Spleen (tissue), 11 donors: ENCODE measurements at regions not wholly inside any gene's neighbourhood (a gene's known extent, or its start where the extent isn't known, plus 50 kb on each side); places are given as distances from the start of the nearest gene placed in this dataset.

Source experiments
- DNase-seq: peaks from one replicate; pipeline ENCODE4 v3.0.0-alpha.2; 2020
- H3K27ac ChIP-seq, 8 donors: fragments of 200-600 bp; sonication (generic) in 7 of 8; 1 replicate in 4 of 8; 2 replicates in 4 of 8; pipeline versions ENCODE4 v1.5.0 to v1.8.0; 2016 to 2021; ENCODE audit warnings: inconsistent platforms in 4 of 8, mild to moderate bottlenecking in 4 of 8, moderate library complexity in 1 of 8
- H3K27me3 ChIP-seq, 7 donors: fragments of 200-600 bp; sonication (generic) in 6 of 7; replicated peaks in 1 of 7; 1 replicate in 4 of 7; 2 replicates in 3 of 7; pipeline versions ENCODE4 v1.5.0 to v1.8.0; 2016 to 2021; ENCODE audit warnings: inconsistent platforms in 3 of 7, mild to moderate bottlenecking in 1 of 7
- H3K36me3 ChIP-seq, 6 donors: fragments of 200-600 bp; sonication (generic) in 5 of 6; 1 replicate in 4 of 6; 2 replicates in 2 of 6; pipeline versions ENCODE4 v1.5.0 to v1.8.0; 2016 to 2021; ENCODE audit warnings: inconsistent platforms in 2 of 6
- H3K4me1 ChIP-seq, 6 donors: fragments of 200-600 bp; sonication (generic) in 5 of 6; 1 replicate in 3 of 6; 2 replicates in 3 of 6; pipeline versions ENCODE4 v1.5.0 to v1.8.0; 2016 to 2021; ENCODE audit warnings: inconsistent platforms in 3 of 6
- H3K4me3 ChIP-seq, 8 donors: fragments of 200-600 bp; sonication (generic) in 7 of 8; 1 replicate in 4 of 8; 2 replicates in 4 of 8; pipeline versions ENCODE4 v1.5.0 to v1.8.0; 2016 to 2021; ENCODE audit warnings: inconsistent platforms in 4 of 8, mild to moderate bottlenecking in 4 of 8, moderate library complexity in 2 of 8
- H3K9me3 ChIP-seq, 8 donors: fragments of 200-600 bp; sonication (generic) in 7 of 8; 1 replicate in 4 of 8; 2 replicates in 4 of 8; pipeline versions ENCODE4 v1.5.0 to v1.8.0; 2016 to 2021; ENCODE audit warnings: inconsistent platforms in 4 of 8
- POLR2A ChIP-seq, 3 donors: fragments of 450-650 bp; IDR thresholded peaks; one replicate each; pipeline ENCODE4 v1.5.1; 2017; ENCODE audit warnings: antibody characterized with exemption in 3 of 3, mild to moderate bottlenecking in 1 of 3
- POLR2AphosphoS5 ChIP-seq, 3 donors: sonication (generic); formaldehyde crosslinking; IDR thresholded peaks; one replicate each; pipeline ENCODE4 v1.5.1; 2017; ENCODE audit warnings: antibody characterized with exemption in 3 of 3
- WGBS, 5 donors: extraction: QIAGEN DNeasy Blood & Tissue Kit in 3 of 5; methylation state at CpG; one replicate each; pipeline versions ENCODE4 v1.1.5 to v1.1.7; 2013 to 2018; 5-methylcytosine and 5-hydroxymethylcytosine counted together
- intact Hi-C: fragments of 100-400 bp; cut with DNase I; formaldehyde crosslinking; loops from one replicate; pipeline ENCODE4 v1.15.0; 2023; ENCODE audit warnings: low total_unique reads
- TF ChIP-seq, protein P1 (sequence below), 11 experiments: fragments of 200-600 bp in 7 of 11; fragments of 450-650 bp in 4 of 11; sonication (generic) in 4 of 11; IDR thresholded peaks in 8 of 11; conservative IDR thresholded peaks in 3 of 11; 1 replicate in 7 of 11; 2 replicates in 4 of 11; pipeline versions ENCODE4 v1.4.0 to v1.8.0; 2016 to 2021; ENCODE audit warnings: antibody characterized with exemption in 11 of 11, inconsistent platforms in 4 of 11, mild to moderate bottlenecking in 1 of 11
- donor health status: healthy with polysubstance abuse.
- donor health status: DM: no; HTN: no; CAD: no; lungs with moderate emphysema.
- donor health status: DM: no; HTN: no; CAD: no.
- donor health status: Bipolar disorder and iron deficiency.
- donor health status: healthy.
- donor health status: DM: no; HTN: no; CAD: no.
- donor health status: DM: yes; HTN: yes; CAD: no.

DNA sequence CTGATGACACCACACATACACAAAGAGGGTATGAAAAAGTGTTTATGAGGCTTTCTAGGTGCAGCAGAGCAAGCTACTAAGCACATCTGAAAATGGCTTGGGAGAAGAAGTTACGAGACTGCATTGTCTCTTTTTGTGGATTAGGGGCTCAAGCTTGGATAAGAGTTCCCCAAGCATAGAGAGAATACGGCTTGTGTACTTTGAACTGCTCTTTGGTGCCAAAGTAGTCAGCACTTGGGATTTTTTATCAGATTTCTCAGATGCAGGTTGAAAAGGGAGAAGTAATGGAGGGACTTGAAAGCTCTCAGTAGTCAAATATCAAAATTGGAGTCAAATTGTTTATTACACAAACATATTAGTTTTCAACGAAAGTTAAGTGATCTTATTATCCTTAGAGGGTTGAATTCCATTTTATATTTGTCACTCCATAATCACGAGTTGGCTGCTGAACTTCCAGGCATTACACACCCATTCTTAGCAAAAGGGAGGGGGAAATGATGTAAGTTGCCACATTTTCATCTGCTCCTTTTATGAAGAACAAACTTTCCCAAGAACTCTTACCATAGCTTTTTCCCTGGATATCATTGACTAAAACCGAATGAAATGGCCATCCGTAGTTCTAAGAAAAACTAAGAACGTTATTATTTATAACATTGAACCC, 1904.9 kb downstream of the PCDH7 start:
- Histone ChIP-seq H3K27me3 (no peaks in the 10 kb centered on the region), H3K4me1 (no peaks in the 10 kb centered on the region), H3K9me3 (peaks cover 0 to 36% (median 20%) of the 10 kb centered on the region in 8 donors), H3K4me3 (no peak overlapping the region), H3K36me3 (no peaks in the 10 kb centered on the region), H3K27ac (no peak overlapping the region)
- TF ChIP-seq POLR2A (IDR thresholded peaks at IDR 0.05) (no peak), POLR2AphosphoS5 (IDR thresholded peaks at IDR 0.05) (no peak)
- TF ChIP-seq, protein P1, sequence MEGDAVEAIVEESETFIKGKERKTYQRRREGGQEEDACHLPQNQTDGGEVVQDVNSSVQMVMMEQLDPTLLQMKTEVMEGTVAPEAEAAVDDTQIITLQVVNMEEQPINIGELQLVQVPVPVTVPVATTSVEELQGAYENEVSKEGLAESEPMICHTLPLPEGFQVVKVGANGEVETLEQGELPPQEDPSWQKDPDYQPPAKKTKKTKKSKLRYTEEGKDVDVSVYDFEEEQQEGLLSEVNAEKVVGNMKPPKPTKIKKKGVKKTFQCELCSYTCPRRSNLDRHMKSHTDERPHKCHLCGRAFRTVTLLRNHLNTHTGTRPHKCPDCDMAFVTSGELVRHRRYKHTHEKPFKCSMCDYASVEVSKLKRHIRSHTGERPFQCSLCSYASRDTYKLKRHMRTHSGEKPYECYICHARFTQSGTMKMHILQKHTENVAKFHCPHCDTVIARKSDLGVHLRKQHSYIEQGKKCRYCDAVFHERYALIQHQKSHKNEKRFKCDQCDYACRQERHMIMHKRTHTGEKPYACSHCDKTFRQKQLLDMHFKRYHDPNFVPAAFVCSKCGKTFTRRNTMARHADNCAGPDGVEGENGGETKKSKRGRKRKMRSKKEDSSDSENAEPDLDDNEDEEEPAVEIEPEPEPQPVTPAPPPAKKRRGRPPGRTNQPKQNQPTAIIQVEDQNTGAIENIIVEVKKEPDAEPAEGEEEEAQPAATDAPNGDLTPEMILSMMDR (IDR thresholded peaks at IDR 0.05 in 8 of 11, conservative IDR thresholded peaks at IDR 0.05 in 3 of 11): no peak
- DNase-seq: no peak
- intact Hi-C loops: no loop called here
- WGBS, 5 donors: 73 to 87% (median 79%) methylated on average over 7 of the region's 7 CpGs

DNA sequence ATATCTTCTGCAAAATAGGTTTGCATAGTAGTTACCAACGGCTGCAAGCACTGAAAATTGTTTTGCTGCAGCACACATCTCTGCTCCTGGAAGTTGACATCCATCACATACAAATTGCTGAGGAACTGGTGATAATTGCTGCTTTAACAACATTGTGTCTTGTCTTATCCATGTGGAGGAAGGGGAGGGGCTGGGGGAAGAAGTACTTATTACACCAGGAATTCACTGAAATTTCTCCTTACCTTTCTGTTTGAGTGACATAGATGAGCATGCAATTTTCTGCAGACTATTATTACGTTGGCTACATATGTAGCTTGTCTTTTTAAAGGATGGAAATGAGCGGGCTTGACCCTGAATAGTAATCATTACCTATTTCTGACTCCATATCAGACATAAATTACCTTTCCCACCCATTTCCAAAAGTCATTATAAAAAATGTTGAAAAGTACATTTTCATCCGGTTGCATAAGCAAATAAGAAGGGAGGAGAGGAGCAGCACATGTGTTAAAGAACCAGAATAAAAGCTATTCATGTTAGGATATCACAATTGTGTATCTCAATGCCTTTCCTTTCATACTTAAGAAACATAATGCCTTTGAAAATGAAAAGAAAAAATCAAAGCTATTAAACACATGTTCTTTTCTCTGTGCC, 1905.6 kb downstream of the PCDH7 start:
- DNase-seq: no peak
- intact Hi-C loops: no loop called here

DNA sequence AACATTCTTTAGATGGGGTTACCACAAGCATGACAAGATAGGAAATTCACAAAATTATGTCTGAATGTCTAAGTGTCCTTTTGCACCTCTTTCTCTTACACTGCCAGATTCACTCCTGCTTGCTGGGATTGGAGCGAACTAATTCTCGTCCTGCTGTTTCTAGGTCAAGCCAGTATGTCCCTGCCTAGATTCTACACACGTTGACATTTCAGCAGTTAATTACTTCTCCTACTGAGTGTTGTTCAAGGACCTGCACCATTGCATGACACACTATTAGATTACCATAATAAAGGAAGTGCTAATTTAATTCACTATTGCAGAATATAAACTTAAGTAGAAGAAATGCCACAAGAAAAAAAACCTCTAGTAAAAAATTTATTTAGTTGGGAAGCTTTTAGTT, 1911.7 kb downstream of the PCDH7 start:
- 70 to 83% (median 76%) methylated on average over 3 of the region's 3 CpGs for WGBS, 5 donors
- Histone ChIP-seq H3K27me3 (no peaks in the 10 kb centered on the region), H3K4me3 (no peak overlapping the region), H3K36me3 (no peaks in the 10 kb centered on the region), H3K27ac (no peak overlapping the region), H3K9me3 (peaks cover 0 to 39% (median 28%) of the 10 kb centered on the region in 8 donors), H3K4me1 (no peaks in the 10 kb centered on the region)
- TF ChIP-seq POLR2A (IDR thresholded peaks at IDR 0.05) (no peak), POLR2AphosphoS5 (IDR thresholded peaks at IDR 0.05) (no peak)
- TF ChIP-seq, protein P1 (IDR thresholded peaks at IDR 0.05 in 8 of 11, conservative IDR thresholded peaks at IDR 0.05 in 3 of 11): no peak
- no peak for DNase-seq
- intact Hi-C loops: no loop called here

More for the DNA sequence above, 1905.6 kb downstream of the PCDH7 start:
- 65 to 82% (median 68%) methylated on average over 4 of the region's 4 CpGs for WGBS, 5 donors
- no peaks in the 10 kb centered on the region for H3K36me3 ChIP-seq
- H3K4me3 ChIP-seq: no peak overlapping the region
- H3K4me1 ChIP-seq: no peaks in the 10 kb centered on the region
- H3K27me3 ChIP-seq: no peaks in the 10 kb centered on the region
- peaks cover 0 to 40% (median 21%) of the 10 kb centered on the region in 8 donors for H3K9me3 ChIP-seq
- TF ChIP-seq, protein P1 (IDR thresholded peaks at IDR 0.05 in 8 of 11, conservative IDR thresholded peaks at IDR 0.05 in 3 of 11): no peak
- TF ChIP-seq POLR2A (IDR thresholded peaks at IDR 0.05) (no peak), POLR2AphosphoS5 (IDR thresholded peaks at IDR 0.05) (no peak)
- no peak overlapping the region for H3K27ac ChIP-seq

DNA sequence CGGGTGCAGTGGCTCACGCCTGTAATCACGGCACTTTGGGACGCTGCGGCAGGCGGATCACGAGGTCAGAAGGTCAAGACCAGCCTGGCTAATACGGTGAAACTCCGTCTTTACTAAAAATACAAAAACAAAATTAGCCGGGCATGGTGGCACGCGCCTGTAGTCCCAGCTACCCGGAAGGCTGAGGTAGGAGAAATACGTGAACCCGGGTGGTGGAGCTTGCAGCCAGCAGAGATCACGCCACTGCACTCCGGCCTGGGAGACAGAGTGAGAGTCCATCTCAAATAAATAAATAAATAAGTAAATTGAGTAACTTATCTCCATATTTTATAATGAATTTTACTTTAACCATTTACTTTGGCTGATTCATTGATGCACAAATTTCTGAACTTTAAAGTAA, 1913.3 kb downstream of the PCDH7 start:
- H3K4me3 ChIP-seq: no peak overlapping the region
- H3K4me1 ChIP-seq: no peaks in the 10 kb centered on the region
- H3K9me3 ChIP-seq: peaks cover 0 to 26% (median 18%) of the 10 kb centered on the region in 8 donors
- no peak overlapping the region for H3K27ac ChIP-seq
- TF ChIP-seq POLR2AphosphoS5 (IDR thresholded peaks at IDR 0.05): no peak
- H3K27me3 ChIP-seq: no peaks in the 10 kb centered on the region
- DNase-seq: peak; percentile 40
- intact Hi-C loops: no loop called here
- 87 to 97% (median 93%) methylated on average over 17 of the region's 17 CpGs for WGBS, 5 donors
- H3K36me3 ChIP-seq: no peaks in the 10 kb centered on the region
